ENCODE measurements at regions not wholly inside any gene's neighbourhood (a gene's known extent, or its start where the extent isn't known, plus 50 kb on each side); places are given as distances from the start of the nearest gene placed in this dataset.
A peak's percentile ranks its signal among the peaks of the same experiment; 100 is the strongest.

GRCh38 chr10:28954211-28954610 is 276.9 kb downstream of the BAMBI start:
- Histone ChIP-seq H3K79me2 (ENCODE audit: insufficient read depth, low read length) (no peaks in the 10 kb centered on the region), H4K20me1 (ENCODE audit: insufficient read depth, low read length) (no peaks in the 10 kb centered on the region), H3K9ac (ENCODE audit: low read length) (no peak overlapping the region), H3K36me3 (ENCODE audit: insufficient read depth, low read length) (no peaks in the 10 kb centered on the region), H3K27ac (ENCODE audit: low read depth, low read length) (no peak overlapping the region), H3K4me1 (ENCODE audit: insufficient read depth, low read length) (no peaks in the 10 kb centered on the region), H3K27me3 (ENCODE audit: insufficient read depth, low read length) (no peaks in the 10 kb centered on the region), H3K9me3 (ENCODE audit: insufficient read depth, low read depth, low read length) (no peaks in the 10 kb centered on the region), H3K4me2 (ENCODE audit: low read length) (no peak overlapping the region), H3K4me3 (ENCODE audit: insufficient read depth, low read depth, low read length) (no peak overlapping the region), H2AFZ (ENCODE audit: low read depth, low read length) (no peak overlapping the region)
- Mint-ChIP-seq H3K27ac (ENCODE audit: unreplicated experiment) (peak overlapping the region; percentile 10), H3K36me3 (ENCODE audit: low read depth, unreplicated experiment) (peaks cover 4% of the 10 kb centered on the region), H3K4me3 (ENCODE audit: unreplicated experiment) (no peak overlapping the region), H3K27me3 (ENCODE audit: low read depth, unreplicated experiment) (no peaks in the 10 kb centered on the region), H3K4me1 (ENCODE audit: low read depth, unreplicated experiment) (peaks cover 21% of the 10 kb centered on the region), H3K9me3 (ENCODE audit: unreplicated experiment) (peaks cover 3% of the 10 kb centered on the region)
- FAIRE-seq (no peak), DNase-seq (ENCODE audit: low read depth) (peak; percentile 67)
- TF ChIP-seq CTCF (IDR thresholded peaks at IDR 0.05; ENCODE audit: insufficient read depth, low read depth, low read length) (no peak), EZH2 (IDR thresholded peaks at IDR 0.05; ENCODE audit: insufficient read depth, low read length) (no peak)

GRCh38 chr10:28958468-28958867 is 281.1 kb downstream of the BAMBI start:
- no peaks in the 10 kb centered on the region for H3K27me3 ChIP-seq (ENCODE audit: insufficient read depth, low read length)
- peaks cover 19% of the 10 kb centered on the region for H3K4me1 Mint-ChIP-seq (ENCODE audit: low read depth, unreplicated experiment)
- H3K9me3 Mint-ChIP-seq (ENCODE audit: unreplicated experiment): peaks cover 3% of the 10 kb centered on the region
- H3K4me3 ChIP-seq (ENCODE audit: insufficient read depth, low read depth, low read length): no peak overlapping the region
- no peaks in the 10 kb centered on the region for H3K9me3 ChIP-seq (ENCODE audit: insufficient read depth, low read depth, low read length)
- peaks cover 4% of the 10 kb centered on the region for H3K36me3 Mint-ChIP-seq (ENCODE audit: low read depth, unreplicated experiment)
- no peaks in the 10 kb centered on the region for H3K27me3 Mint-ChIP-seq (ENCODE audit: low read depth, unreplicated experiment)
- no peaks in the 10 kb centered on the region for H4K20me1 ChIP-seq (ENCODE audit: insufficient read depth, low read length)
- DNase-seq (ENCODE audit: low read depth) (no peak), FAIRE-seq (no peak)
- no peak overlapping the region for H3K27ac ChIP-seq (ENCODE audit: low read depth, low read length)
- no peak overlapping the region for H3K4me2 ChIP-seq (ENCODE audit: low read length)
- no peak overlapping the region for H2AFZ ChIP-seq (ENCODE audit: low read depth, low read length)
- peaks cover 3% of the 10 kb centered on the region for H3K4me1 ChIP-seq (ENCODE audit: insufficient read depth, low read length)
- no peak overlapping the region for H3K27ac Mint-ChIP-seq (ENCODE audit: unreplicated experiment)
- TF ChIP-seq CTCF (IDR thresholded peaks at IDR 0.05; ENCODE audit: insufficient read depth, low read depth, low read length) (no peak), EZH2 (IDR thresholded peaks at IDR 0.05; ENCODE audit: insufficient read depth, low read length) (no peak)
- H3K4me3 Mint-ChIP-seq (ENCODE audit: unreplicated experiment): no peak overlapping the region
- H3K9ac ChIP-seq (ENCODE audit: low read length): no peak overlapping the region
- H3K36me3 ChIP-seq (ENCODE audit: insufficient read depth, low read length): no peaks in the 10 kb centered on the region
- no peaks in the 10 kb centered on the region for H3K79me2 ChIP-seq (ENCODE audit: insufficient read depth, low read length)

- H3K27me3 Mint-ChIP-seq (ENCODE audit: low read depth, unreplicated experiment): no peaks in the 10 kb centered on the region
- H3K4me3 ChIP-seq (ENCODE audit: insufficient read depth, low read depth, low read length): no peak overlapping the region
- no peaks in the 10 kb centered on the region for H3K27me3 ChIP-seq (ENCODE audit: insufficient read depth, low read length)
- FAIRE-seq: peak; percentile 5
- peaks cover 3% of the 10 kb centered on the region for H3K9me3 Mint-ChIP-seq (ENCODE audit: unreplicated experiment)
- peaks cover 3% of the 10 kb centered on the region for H3K4me1 ChIP-seq (ENCODE audit: insufficient read depth, low read length)
- no peaks in the 10 kb centered on the region for H4K20me1 ChIP-seq (ENCODE audit: insufficient read depth, low read length)
- H3K36me3 Mint-ChIP-seq (ENCODE audit: low read depth, unreplicated experiment): peaks cover 4% of the 10 kb centered on the region
- DNase-seq (ENCODE audit: low read depth): no peak
- TF ChIP-seq EZH2 (IDR thresholded peaks at IDR 0.05; ENCODE audit: insufficient read depth, low read length): no peak
- no peak for TF ChIP-seq CTCF (IDR thresholded peaks at IDR 0.05; ENCODE audit: insufficient read depth, low read depth, low read length)
- peaks cover 7% of the 10 kb centered on the region for H3K4me1 Mint-ChIP-seq (ENCODE audit: low read depth, unreplicated experiment)
- H2AFZ ChIP-seq (ENCODE audit: low read depth, low read length): peak overlapping the region; percentile 8
- no peaks in the 10 kb centered on the region for H3K36me3 ChIP-seq (ENCODE audit: insufficient read depth, low read length)
- H3K4me2 ChIP-seq (ENCODE audit: low read length): no peak overlapping the region
- H3K27ac ChIP-seq (ENCODE audit: low read depth, low read length): no peak overlapping the region
- H3K27ac Mint-ChIP-seq (ENCODE audit: unreplicated experiment): peak overlapping the region; percentile 13
- no peaks in the 10 kb centered on the region for H3K9me3 ChIP-seq (ENCODE audit: insufficient read depth, low read depth, low read length)
- H3K4me3 Mint-ChIP-seq (ENCODE audit: unreplicated experiment): no peak overlapping the region
- no peak overlapping the region for H3K9ac ChIP-seq (ENCODE audit: low read length)
- no peaks in the 10 kb centered on the region for H3K79me2 ChIP-seq (ENCODE audit: insufficient read depth, low read length)
Measured at GRCh38 chr10:28959850-28960501, 282.7 kb downstream of the BAMBI start.
